A549 (cell line): ENCODE measurements at regions not wholly inside any gene's neighbourhood (a gene's known extent, or its start where the extent isn't known, plus 50 kb on each side); places are given as distances from the start of the nearest gene placed in this dataset.

ENCODE experiments used
- BHLHE40 ChIP-seq: IDR thresholded peaks from 2 replicates; pipeline ENCODE4 v1.6.1; 2012; ENCODE audit warnings: low read depth, low read length, inconsistent platforms
- CHD2 ChIP-seq: fragments of 150-350 bp; IDR thresholded peaks from 2 replicates; pipeline ENCODE4 v1.6.1; 2014; ENCODE audit warnings: low read length; ENCODE audit not compliant: partially characterized antibody
- EP300 ChIP-seq, 2 experiments: fragments of >200 bp; sonication (Bioruptor Twin); formaldehyde crosslinking; IDR thresholded peaks; 2 replicates in 1 of 2; 3 replicates in 1 of 2; pipeline ENCODE4 v1.6.1; 2016 to 2017
- HMGXB4 ChIP-seq: fragments of 250-450 bp; sonication (Bioruptor Pico); IDR thresholded peaks from 2 replicates; pipeline ENCODE4 v1.5.0; 2021; ENCODE audit warnings: mild to moderate bottlenecking, moderate library complexity, borderline replicate concordance
- MYC ChIP-seq: IDR thresholded peaks from 2 replicates; pipeline ENCODE4 v1.6.1; 2012; ENCODE audit warnings: mild to moderate bottlenecking, inconsistent platforms, low read length, improper control_type of control experiment, borderline replicate concordance
- NR3C1 ChIP-seq: fragments of >200 bp; sonication (Bioruptor Twin); formaldehyde crosslinking; IDR thresholded peaks from 3 replicates; pipeline ENCODE4 v1.6.1; 2017
- POLR2A ChIP-seq: IDR thresholded peaks from 2 replicates; pipeline ENCODE4 v1.6.1; 2012; ENCODE audit warnings: mild to moderate bottlenecking, low read length
- SREBF2 ChIP-seq: fragments of 450-650 bp; IDR thresholded peaks from 2 replicates; pipeline ENCODE4 v1.6.1; 2014; ENCODE audit warnings: mild to moderate bottlenecking, moderate library complexity
- ZSCAN20 ChIP-seq: fragments of 250-450 bp; sonication (Bioruptor Pico); IDR thresholded peaks from 2 replicates; pipeline ENCODE4 v1.8.0; 2022; ENCODE audit warnings: mild to moderate bottlenecking, moderate library complexity
- TF ChIP-seq, protein P1 (sequence below): fragments of >200 bp; sonication (Bioruptor Twin); formaldehyde crosslinking; IDR thresholded peaks from 3 replicates; pipeline ENCODE4 v1.5.1; 2016

DNA sequence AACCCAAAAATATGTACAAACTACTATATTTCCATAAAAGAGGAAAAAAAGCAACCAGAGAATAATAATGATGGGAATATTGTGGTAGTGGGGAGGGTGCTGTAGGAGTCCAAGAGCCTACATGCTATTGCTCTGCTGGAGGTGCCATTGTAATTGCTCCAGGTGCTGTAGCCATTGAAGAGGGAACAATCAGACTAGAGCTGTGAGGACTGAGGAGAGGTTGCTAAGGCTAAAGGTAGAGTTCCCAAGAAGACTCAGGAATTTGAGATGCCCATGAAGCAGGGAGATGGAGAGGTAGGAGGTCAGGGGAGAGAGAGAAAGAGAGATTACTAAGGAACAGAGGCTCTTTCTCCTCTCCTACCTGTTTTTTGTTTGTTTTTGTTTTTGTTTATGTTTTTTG lies 394.0 kb downstream of the DMRTA1 start:
- TF ChIP-seq, protein P1, sequence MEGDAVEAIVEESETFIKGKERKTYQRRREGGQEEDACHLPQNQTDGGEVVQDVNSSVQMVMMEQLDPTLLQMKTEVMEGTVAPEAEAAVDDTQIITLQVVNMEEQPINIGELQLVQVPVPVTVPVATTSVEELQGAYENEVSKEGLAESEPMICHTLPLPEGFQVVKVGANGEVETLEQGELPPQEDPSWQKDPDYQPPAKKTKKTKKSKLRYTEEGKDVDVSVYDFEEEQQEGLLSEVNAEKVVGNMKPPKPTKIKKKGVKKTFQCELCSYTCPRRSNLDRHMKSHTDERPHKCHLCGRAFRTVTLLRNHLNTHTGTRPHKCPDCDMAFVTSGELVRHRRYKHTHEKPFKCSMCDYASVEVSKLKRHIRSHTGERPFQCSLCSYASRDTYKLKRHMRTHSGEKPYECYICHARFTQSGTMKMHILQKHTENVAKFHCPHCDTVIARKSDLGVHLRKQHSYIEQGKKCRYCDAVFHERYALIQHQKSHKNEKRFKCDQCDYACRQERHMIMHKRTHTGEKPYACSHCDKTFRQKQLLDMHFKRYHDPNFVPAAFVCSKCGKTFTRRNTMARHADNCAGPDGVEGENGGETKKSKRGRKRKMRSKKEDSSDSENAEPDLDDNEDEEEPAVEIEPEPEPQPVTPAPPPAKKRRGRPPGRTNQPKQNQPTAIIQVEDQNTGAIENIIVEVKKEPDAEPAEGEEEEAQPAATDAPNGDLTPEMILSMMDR: no peak
- no peak for TF ChIP-seq NR3C1
- TF ChIP-seq BHLHE40: no peak
- TF ChIP-seq ZSCAN20 (CRISPR knock-in tag): no peak
- no peak for TF ChIP-seq SREBF2
- no peak for TF ChIP-seq CHD2
- no peak for TF ChIP-seq POLR2A
- no peak for TF ChIP-seq HMGXB4
- TF ChIP-seq EP300 (IDR thresholded peaks at IDR 0.05): no peak
- TF ChIP-seq MYC: no peak
